IPS-15b (cell line): ENCODE measurements at regions not wholly inside any gene's neighbourhood (a gene's known extent, or its start where the extent isn't known, plus 50 kb on each side); places are given as distances from the start of the nearest gene placed in this dataset.

Experiments
- H3K27me3 ChIP-seq: one replicate; pipeline ENCODE4 v1.6.1; 2013; ENCODE audit warnings: low read length; ENCODE audit not compliant: control insufficient read depth, insufficient read depth
- H3K36me3 ChIP-seq: one replicate; pipeline ENCODE4 v1.6.1; 2013; ENCODE audit warnings: low read length; ENCODE audit not compliant: control insufficient read depth, insufficient read depth
- H3K4me1 ChIP-seq: one replicate; pipeline ENCODE4 v1.6.1; 2013; ENCODE audit warnings: mild to moderate bottlenecking, low read length; ENCODE audit not compliant: control insufficient read depth, insufficient read depth
- H3K4me3 ChIP-seq: one replicate; pipeline ENCODE4 v1.5.1; 2013; ENCODE audit warnings: low read depth, low read length
- H3K9ac ChIP-seq: one replicate; pipeline ENCODE4 v1.6.1; 2013; ENCODE audit warnings: low read depth, mild to moderate bottlenecking, low read length
- H3K9me3 ChIP-seq: one replicate; pipeline ENCODE4 v1.6.1; 2013; ENCODE audit warnings: mild to moderate bottlenecking, low read length; ENCODE audit not compliant: control insufficient read depth, insufficient read depth

DNA sequence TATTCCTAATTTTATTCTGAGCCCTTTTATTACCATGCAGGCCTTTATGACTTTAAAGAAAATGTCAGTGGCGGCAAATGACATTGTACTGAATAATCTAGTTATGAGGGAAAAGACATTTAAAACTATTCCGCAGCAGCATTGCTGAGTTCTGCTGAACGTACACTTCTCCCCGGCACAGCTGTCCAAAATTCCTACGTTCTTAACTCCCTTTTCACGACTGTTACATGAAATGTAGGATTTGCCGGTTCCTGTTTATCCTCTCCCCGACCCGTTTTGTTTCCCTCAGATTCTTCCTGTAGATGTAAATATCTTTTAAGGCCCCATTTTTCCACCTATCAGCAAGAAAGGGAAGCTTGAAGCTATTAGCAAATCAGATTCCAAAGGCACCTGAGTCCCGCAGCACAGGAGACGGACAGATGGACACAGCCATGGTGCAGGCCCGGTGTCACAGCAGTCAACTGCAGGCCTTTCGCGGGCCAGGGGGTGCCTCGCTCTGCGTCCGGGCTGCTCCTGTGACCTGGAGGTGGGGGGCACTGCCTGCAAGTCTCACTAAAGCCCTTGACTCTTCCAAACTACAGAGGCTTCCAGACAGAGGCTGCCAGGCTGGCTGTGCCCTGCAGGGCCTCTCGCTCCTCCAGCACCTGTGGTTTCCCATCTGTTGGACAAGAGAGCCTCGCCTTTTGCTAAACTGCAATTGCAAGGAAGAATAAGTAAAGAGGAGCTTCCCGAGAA lies 485.0 kb upstream of the MGMT start:
- Histone ChIP-seq H3K9me3 (no peaks in the 10 kb centered on the region), H3K4me3 (no peak overlapping the region), H3K27me3 (no peaks in the 10 kb centered on the region), H3K9ac (no peak overlapping the region), H3K36me3 (no peaks in the 10 kb centered on the region), H3K4me1 (no peaks in the 10 kb centered on the region)

DNA sequence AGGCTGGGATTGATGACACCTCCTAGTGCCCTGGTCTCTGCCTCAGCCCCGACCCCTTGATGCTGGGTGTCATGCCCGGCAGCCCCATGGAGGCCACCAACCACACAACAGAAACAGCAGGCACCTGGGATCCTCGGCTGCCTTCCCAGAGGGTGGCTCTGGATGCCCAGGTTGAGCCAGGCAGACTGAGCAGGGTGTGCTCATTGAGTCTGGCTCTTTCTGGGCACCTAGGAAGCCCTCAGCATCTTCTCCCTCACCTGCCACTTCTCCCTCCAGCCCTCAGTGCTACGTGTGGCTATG lies 484.5 kb upstream of the MGMT start:
- no peak overlapping the region for H3K4me3 ChIP-seq
- no peak overlapping the region for H3K9ac ChIP-seq
- no peaks in the 10 kb centered on the region for H3K36me3 ChIP-seq
- H3K4me1 ChIP-seq, result no peaks in the 10 kb centered on the region
- H3K27me3 ChIP-seq, result no peaks in the 10 kb centered on the region
- H3K9me3 ChIP-seq, result no peaks in the 10 kb centered on the region

DNA sequence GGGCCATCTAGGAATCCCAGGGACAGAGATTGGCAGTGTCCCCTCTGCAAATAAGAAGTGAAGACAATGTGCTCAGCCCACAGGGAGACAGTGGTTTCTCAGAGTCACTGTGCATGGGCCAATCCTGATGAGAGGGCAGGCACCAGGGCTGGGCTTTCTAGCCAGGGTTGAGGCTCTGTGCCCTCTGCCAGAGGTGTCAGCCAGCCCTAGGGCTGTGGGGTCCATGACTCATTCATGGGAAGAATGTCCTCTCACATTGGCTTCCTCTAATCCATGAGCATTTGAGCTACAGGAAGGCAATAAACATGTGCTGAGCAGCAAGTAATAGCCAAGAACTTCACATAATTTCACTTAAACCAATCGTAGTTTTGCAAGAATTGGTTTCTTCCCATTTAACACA lies 482.0 kb upstream of the MGMT start:
- Histone ChIP-seq H3K36me3 (no peaks in the 10 kb centered on the region), H3K4me1 (no peaks in the 10 kb centered on the region), H3K27me3 (no peaks in the 10 kb centered on the region), H3K9ac (no peak overlapping the region), H3K9me3 (no peaks in the 10 kb centered on the region), H3K4me3 (no peak overlapping the region)

DNA sequence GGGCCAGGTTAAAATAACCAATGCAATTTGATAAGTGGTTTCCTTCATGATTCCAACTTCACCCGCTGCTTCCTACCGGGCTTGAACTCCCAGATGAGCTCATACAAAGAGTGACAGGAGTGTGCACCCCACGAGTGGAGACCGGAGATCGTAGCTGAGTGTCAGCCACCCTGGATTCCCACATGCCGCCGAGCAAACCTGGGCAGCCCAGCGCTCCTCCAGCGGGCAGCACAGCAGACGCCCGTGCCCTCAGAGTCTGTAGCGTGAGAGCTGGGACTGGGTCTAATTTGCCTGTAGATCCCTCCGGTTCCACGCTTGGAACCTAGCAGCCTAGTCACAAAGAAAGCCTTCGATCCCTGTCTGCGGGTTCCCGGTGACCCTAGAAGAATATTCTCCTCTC lies 476.1 kb upstream of the MGMT start:
- H3K36me3 ChIP-seq, result no peaks in the 10 kb centered on the region
- no peaks in the 10 kb centered on the region for H3K9me3 ChIP-seq
- no peaks in the 10 kb centered on the region for H3K4me1 ChIP-seq
- H3K27me3 ChIP-seq, result no peaks in the 10 kb centered on the region
- H3K9ac ChIP-seq, result no peak overlapping the region
- H3K4me3 ChIP-seq, result no peak overlapping the region

DNA sequence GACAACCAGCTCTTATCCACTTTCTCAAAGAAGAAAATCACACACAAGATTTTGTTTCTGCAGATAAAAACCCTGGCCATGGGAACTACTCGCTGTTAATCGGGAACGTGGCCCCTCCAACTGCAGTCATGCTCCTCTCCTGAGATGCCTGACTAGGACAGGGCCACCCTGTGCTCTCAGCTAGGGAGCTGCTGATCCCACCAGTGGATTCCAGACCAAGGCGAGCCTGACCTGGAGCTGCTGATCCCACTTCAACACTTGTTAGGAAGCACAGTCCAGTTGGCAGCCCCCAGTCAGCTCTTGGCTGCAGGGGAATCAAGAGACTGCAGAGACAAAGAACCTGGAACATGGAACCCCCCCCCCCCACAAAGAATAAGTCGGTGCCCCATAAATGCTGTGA lies 474.3 kb upstream of the MGMT start:
- Histone ChIP-seq H3K9ac (no peak overlapping the region), H3K4me1 (no peaks in the 10 kb centered on the region), H3K36me3 (no peaks in the 10 kb centered on the region), H3K9me3 (no peaks in the 10 kb centered on the region), H3K4me3 (no peak overlapping the region), H3K27me3 (no peaks in the 10 kb centered on the region)

DNA sequence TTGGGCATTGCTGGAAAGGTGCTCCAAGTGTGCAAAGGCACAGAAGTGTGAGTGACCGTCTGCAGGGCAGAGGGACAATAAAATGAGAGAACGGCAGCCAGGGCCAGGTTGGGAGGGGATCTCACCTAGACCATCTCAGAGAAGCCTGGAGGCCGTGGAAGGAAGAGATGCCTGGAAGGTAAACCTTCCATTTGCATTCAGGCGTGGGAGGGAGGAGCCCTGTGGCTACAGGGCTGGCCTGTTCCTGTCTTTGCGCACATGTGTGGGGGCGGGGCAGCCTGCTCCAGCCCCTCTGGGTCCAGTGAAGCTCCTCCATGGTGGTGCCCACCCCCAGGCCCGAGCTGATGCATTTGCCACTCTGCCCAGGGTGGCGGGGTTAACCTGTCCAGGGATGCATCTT lies 473.6 kb upstream of the MGMT start:
- Histone ChIP-seq H3K9me3 (no peaks in the 10 kb centered on the region), H3K9ac (no peak overlapping the region), H3K27me3 (no peaks in the 10 kb centered on the region), H3K4me1 (no peaks in the 10 kb centered on the region), H3K4me3 (no peak overlapping the region), H3K36me3 (no peaks in the 10 kb centered on the region)

DNA sequence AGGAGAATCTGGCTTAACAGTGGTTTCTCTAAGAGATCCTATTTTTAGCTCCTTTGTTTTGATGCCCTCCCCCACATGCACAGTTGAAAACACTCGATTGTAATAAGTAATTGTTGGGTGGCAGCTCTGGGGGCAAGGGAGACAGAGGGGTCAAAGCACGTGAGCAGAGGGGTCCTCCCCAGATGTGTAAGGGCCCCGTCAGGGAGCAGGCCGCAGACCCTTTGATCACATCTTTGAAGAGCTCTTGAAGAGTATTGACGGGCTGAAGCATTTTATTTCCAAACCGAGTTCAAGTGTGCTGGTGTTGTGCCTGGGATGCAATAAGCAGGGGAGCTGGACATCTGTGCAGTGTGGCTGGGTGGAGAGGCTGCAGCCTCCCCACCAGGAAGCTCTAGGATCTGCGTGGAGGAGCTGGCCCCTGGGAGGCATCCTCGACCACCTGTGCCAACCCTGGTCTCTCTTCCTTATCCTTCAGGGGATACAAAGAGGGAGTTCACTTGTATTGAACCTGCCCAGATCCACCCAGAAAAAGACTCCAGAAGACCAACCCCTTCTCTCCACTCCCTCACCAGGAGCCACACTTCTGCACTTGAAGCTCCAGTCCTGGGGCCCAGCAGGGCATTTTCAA lies 473.0 kb upstream of the MGMT start:
- no peaks in the 10 kb centered on the region for H3K9me3 ChIP-seq

DNA sequence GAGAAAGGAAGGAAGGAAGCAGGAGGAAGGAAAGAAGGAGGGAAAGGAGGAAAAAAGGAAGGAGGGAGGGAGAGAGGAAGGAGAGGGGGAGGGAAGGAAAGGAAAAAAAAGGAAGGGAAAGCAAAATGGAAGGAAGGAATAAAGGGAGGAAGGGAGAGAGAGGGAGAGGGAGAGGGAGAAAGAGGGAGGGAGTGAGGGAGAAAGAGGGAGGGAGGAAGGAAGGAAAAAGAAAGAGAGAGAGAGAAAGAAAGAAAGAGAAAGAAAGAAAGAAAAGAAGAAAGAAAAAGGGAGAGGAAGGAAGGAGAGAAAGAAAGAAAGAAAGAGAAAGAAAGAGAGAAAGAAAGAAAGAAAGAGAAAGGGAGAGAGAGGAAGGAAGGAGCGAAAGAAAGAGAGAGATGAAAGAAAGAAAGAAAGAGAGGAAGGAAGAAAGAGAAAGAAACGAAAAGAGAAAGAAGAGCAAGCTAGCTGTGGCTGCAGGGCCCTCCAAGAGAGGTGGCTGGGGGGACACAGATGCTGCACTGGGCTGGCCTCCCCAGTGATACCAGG lies 472.4 kb upstream of the MGMT start:
- H3K4me3 ChIP-seq, result no peak overlapping the region
- no peaks in the 10 kb centered on the region for H3K4me1 ChIP-seq
- no peaks in the 10 kb centered on the region for H3K27me3 ChIP-seq
- H3K36me3 ChIP-seq, result no peaks in the 10 kb centered on the region
- no peaks in the 10 kb centered on the region for H3K9me3 ChIP-seq
- no peak overlapping the region for H3K9ac ChIP-seq

More for the DNA sequence above, 473.0 kb upstream of the MGMT start:
- Histone ChIP-seq H3K4me3 (no peak overlapping the region), H3K27me3 (no peaks in the 10 kb centered on the region), H3K9ac (no peak overlapping the region), H3K36me3 (no peaks in the 10 kb centered on the region), H3K4me1 (no peaks in the 10 kb centered on the region)

DNA sequence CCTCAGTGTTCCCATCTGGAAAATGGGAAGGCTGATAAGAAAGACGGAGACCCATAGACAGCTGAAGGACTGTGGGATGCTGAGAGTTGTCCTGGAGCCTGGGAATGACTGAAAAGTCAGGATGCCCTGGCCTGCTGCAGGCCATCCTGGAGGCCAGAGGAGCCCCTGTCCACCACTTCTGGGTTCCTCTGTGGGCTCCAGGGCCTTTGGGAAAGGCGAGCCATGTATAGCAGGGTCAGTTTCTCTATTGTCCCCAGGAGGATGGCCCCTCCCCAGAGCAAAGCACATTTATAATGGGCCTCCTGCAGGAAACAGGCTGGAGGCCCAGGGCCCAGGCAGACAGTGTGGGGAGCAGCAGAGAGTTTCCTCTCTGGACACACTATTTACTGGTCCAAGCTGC lies 471.4 kb upstream of the MGMT start:
- no peak overlapping the region for H3K4me3 ChIP-seq

DNA sequence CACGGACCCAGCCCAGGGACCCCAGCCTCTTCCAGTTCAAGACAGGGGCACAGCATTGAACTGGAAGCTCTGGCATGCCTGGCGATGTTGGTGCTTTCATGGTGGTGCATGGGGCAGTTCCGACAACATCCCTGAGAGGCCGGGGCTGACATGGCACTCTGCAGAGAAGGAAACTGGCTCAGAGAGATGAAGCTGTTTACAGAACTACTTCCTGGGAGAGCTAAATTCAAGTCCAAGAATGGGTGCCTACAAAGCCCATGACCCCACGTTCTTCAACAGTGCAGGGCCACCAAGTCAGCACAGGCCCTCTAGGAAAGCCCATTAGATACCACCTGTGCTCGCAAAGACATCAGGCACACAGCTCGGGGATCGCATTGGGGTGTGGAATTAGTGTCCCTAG lies 470.9 kb upstream of the MGMT start:
- no peaks in the 10 kb centered on the region for H3K27me3 ChIP-seq
- no peak overlapping the region for H3K4me3 ChIP-seq
- no peaks in the 10 kb centered on the region for H3K36me3 ChIP-seq
- H3K9me3 ChIP-seq, result no peaks in the 10 kb centered on the region
- H3K4me1 ChIP-seq, result no peaks in the 10 kb centered on the region
- H3K9ac ChIP-seq, result no peak overlapping the region

More for the DNA sequence above, 471.4 kb upstream of the MGMT start:
- no peak overlapping the region for H3K9ac ChIP-seq
- no peaks in the 10 kb centered on the region for H3K4me1 ChIP-seq
- H3K27me3 ChIP-seq, result no peaks in the 10 kb centered on the region
- H3K36me3 ChIP-seq, result no peaks in the 10 kb centered on the region
- H3K9me3 ChIP-seq, result no peaks in the 10 kb centered on the region

DNA sequence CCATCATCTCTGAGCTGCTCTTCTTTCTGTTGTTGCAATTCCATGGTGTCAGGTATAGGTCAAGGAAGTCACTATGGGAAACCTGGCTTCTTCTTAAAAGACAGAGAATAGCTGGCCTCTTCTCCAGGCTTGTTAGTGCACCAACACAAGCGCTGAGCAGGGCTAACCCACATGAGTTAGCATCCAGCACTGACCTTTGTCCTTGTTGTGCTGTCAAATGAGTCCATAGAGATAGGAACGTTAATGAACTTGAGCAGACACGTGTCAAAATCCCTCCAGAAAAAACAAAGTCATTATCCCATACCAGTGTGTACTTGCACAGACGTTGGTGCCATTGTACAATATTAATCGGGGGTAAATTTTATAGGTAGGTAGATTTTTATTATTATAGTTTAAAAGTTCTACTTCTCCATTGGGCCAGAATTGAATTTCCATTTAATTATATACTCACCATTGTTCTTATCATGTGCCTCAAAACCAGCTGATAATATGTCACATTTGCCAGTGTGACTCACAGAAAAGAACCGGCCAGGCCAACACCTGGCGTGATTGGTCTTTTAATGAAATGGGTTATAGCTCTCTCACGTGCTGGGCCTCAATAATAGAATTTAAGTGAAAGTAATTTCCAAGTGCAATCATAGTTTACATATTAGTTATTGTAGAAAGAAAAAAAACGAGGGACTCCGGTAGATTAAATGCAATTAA lies 468.8 kb upstream of the MGMT start:
- Histone ChIP-seq H3K9me3 (no peaks in the 10 kb centered on the region), H3K9ac (no peak overlapping the region), H3K27me3 (no peaks in the 10 kb centered on the region), H3K4me3 (no peak overlapping the region), H3K36me3 (no peaks in the 10 kb centered on the region), H3K4me1 (no peaks in the 10 kb centered on the region)

DNA sequence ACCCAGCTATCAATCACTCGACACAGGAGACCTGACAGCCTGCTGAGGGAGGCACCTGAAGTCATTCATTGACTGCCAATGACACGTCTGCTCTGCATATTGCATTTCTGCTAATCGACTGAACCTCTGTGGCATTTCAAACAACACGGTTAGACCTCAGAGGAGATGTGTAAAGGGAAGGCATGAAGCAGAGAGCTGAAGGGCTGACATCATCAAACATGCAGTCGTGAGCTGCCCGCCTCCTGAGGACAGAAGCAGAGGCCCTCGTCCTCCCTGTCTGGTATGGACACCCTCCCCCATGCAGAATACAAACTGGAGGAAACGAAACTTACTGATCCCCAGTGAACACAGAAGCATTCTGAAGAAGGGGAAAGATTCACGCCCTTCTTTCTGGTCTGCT lies 462.6 kb upstream of the MGMT start:
- Histone ChIP-seq H3K4me3 (no peak overlapping the region), H3K36me3 (no peaks in the 10 kb centered on the region), H3K27me3 (no peaks in the 10 kb centered on the region), H3K9me3 (no peaks in the 10 kb centered on the region), H3K4me1 (no peaks in the 10 kb centered on the region), H3K9ac (no peak overlapping the region)
